ENCODE measurements at regions not wholly inside any gene's neighbourhood (a gene's known extent, or its start where the extent isn't known, plus 50 kb on each side); places are given as distances from the start of the nearest gene placed in this dataset.
"Not testable (repeated sequence)": the region's sequence is repeated elsewhere in the genome, so short reads cannot be mapped to it uniquely, and the experiment has no call there.

DNA sequence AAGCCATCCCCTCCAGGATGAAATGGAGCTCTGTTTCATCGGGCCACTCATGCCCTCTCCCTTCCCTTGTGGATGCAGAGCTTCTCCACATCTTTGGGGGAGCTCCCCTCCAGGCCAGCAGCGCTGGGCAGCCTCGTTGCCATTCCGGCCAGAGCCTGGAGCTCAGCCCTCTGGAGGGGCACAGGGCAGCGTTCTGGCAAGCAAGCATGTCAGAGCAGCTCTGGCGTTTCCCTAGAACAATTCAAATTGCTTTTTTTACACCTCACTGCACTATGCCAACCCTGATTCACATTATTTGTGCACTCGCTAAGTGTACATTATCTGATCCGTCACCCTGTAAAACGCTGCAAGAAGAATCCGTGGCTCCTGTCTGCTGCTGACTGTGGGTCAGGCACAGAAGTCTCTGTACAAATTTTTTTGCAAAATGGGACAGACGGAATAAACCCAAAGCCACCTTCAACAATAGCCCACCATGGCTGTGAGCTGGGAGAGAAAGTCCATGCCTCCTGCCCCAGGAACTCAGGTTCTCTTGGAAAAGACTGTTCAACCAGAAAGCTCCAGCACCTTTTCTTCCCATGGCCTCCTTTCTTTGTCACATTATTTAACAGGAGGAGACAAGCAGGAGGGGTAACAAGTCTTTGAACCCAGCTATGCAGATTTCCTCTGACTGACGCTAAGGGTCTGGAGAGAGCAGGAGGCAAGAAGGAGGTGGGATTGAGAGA, 139.5 kb upstream of the CADM1 start:
- H3K4me3 ChIP-seq (ENCODE audit: low read depth, low read length), result no peak overlapping the region
- TF ChIP-seq, protein P1, sequence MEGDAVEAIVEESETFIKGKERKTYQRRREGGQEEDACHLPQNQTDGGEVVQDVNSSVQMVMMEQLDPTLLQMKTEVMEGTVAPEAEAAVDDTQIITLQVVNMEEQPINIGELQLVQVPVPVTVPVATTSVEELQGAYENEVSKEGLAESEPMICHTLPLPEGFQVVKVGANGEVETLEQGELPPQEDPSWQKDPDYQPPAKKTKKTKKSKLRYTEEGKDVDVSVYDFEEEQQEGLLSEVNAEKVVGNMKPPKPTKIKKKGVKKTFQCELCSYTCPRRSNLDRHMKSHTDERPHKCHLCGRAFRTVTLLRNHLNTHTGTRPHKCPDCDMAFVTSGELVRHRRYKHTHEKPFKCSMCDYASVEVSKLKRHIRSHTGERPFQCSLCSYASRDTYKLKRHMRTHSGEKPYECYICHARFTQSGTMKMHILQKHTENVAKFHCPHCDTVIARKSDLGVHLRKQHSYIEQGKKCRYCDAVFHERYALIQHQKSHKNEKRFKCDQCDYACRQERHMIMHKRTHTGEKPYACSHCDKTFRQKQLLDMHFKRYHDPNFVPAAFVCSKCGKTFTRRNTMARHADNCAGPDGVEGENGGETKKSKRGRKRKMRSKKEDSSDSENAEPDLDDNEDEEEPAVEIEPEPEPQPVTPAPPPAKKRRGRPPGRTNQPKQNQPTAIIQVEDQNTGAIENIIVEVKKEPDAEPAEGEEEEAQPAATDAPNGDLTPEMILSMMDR (IDR thresholded peaks at IDR 0.05; ENCODE audit: low read depth, low read length), result no peak

DNA sequence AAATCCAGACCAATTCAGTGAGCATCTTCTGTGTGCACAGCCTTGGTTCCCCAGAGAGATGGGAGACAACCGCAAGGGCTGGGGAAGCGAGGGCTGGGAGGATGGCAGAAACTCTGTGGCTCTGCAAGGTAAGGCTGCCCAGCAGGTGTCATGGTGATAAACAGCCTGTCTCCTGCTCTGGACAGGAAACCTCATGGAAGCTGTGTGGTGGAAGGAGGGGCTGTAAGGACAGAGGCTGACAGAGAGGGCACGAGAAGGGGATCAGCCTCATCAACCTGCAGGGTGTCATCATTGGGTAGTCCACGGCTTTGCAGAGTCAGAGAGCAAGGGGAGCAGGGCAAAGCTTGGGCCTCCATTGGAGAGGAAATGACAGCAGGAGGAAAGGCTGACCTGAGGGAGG, 138.4 kb upstream of the CADM1 start:
- TF ChIP-seq, protein P1 (IDR thresholded peaks at IDR 0.05; ENCODE audit: low read depth, low read length), result no peak

DNA sequence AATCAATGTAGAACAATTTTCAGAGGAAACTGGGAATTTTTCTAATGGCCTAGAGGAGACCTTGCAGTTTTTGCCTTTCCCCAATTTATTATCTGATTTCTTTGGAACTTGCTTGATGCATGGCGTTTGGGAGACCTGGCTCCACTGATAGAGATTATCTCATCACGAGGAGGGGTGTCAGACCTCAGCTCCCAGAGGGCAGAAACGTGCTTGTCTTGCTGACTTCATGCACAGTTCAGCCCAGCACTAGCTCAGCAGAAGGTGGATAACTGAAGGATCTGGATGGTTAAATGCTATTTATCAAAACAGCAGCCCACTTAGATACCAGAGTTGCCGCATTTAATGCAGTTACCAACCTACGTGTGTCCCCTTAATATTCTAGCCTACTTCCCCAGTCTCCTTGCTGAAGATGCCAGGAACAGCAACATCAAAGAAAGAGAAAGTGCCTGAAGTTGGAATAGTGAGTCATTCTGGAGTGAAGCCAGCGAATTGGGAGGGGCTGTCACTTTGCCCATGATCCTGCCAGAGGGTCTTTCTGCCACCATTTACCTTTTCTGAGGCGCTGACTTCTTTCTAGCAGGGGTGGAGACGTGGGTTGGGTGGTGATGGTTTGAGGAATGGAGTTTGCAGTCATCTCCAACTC, 133.5 kb upstream of the CADM1 start:
- TF ChIP-seq, protein P1 (IDR thresholded peaks at IDR 0.05; ENCODE audit: low read depth, low read length), result no peak
- no peak overlapping the region for H3K4me3 ChIP-seq (ENCODE audit: low read depth, low read length)

More for the DNA sequence above, 138.4 kb upstream of the CADM1 start:
- H3K4me3 ChIP-seq (ENCODE audit: low read depth, low read length), result no peak overlapping the region

DNA sequence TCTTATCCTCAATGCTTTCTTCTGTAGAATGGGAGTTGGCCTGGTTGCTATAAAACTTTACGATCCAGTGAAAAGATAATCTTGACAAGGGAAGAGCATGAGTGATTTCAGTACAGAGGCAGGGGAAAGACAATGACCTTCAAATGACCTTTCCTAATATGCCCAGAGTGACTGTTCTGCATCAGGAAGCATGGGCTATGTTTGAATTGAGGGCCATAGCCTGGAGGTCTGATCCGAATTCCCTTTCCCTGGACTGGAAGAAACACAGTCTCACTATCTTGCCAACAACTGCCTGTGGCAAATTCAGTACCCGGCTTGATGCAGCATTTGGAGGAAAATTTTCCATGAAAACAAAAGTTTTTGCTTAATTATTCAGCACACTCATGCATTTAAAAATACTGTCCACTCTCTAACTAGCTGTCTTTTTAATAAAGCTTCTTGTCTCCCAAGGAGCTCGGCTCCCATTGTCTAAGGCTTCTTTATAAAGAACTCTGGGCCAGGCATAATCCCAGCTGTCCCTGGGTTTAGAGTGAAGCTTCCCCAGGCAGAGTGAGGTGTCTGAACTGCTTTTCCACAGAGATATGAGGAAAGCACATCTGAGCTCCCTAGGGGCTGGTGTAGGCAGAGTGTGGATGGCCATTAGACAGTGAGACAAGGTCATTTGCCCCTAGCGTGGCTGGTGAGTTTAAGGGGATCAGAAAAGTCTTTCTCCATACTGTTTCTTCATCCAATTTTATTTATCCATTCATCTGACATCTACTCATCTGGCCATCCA, 132.7 kb upstream of the CADM1 start:
- TF ChIP-seq, protein P1 (IDR thresholded peaks at IDR 0.05; ENCODE audit: low read depth, low read length), result no peak
- no peak overlapping the region for H3K4me3 ChIP-seq (ENCODE audit: low read depth, low read length)

DNA sequence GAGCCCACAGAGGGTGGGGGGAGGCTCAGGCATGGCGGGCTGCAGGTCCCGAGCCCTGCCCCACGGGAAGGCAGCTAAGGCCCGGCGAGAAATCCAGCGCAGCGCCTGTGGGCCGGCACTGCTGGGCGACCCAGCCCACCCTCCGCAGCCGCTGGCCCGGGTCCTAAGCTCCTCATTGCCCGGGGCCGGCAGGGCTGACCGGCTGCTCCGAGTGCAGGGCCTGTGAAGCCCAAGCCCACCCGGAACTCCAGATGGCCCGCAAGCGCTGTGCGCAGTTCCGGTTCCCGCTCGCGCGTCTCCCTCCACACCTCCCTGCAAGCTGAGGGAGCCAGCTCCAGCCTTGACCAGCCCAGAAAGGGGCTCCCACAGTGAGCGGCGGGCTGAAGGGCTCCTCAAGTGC, 129.8 kb upstream of the CADM1 start:
- H3K4me3 ChIP-seq (ENCODE audit: low read depth, low read length), result not testable (repeated sequence)

DNA sequence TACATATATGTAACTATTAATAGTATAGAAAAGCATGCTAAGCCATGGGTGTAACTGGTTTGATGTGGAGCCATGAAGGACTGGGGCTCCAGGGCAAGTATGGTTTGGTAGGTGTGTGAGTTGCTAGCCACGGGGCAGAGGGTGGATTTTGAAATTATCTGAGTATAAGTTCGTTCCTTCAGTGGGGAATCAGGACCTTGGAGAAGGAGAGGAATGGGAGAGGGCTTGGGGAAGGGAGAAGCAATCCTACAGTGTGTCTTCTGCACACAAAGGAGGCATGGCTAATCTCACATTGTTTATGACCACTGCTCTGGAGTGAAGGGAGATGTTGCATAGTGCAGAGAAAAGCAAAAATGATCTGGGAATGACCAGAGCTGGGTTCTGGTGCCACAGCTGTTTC, 127.8 kb upstream of the CADM1 start:
- TF ChIP-seq, protein P1 (IDR thresholded peaks at IDR 0.05; ENCODE audit: low read depth, low read length), result no peak
- H3K4me3 ChIP-seq (ENCODE audit: low read depth, low read length), result no peak overlapping the region

DNA sequence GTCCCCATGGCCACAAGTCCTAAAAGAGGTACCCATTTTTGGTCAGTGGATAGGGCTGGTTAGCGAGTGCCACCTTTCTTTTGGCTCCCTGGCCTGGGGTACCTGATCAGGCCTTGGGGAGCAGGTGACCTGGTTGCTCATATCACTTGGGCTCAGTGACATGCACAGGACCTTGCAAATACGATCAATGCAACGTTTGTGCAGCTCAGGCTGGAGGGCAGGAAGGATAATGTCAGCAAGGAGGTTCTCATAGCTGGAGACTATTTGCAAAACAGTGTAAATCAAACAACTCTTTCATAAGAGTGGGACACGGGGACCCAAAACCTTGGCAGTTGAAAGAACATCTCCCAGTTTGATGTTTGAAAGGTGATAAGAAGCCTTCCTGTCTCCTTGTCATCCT, 127.4 kb upstream of the CADM1 start:
- TF ChIP-seq, protein P1 (IDR thresholded peaks at IDR 0.05; ENCODE audit: low read depth, low read length), result no peak
- H3K4me3 ChIP-seq (ENCODE audit: low read depth, low read length), result no peak overlapping the region
